ENCODE measurements at regions not wholly inside any gene's neighbourhood (a gene's known extent, or its start where the extent isn't known, plus 50 kb on each side); places are given as distances from the start of the nearest gene placed in this dataset.

GRCh38 chr22:48265000-48265625, 1502.7 kb downstream of the TBC1D22A start:
- no peak for DNase-seq (ENCODE audit: low read depth)
- no peak overlapping the region for H3K4me3 ChIP-seq (ENCODE audit: low read depth, low read length)
- TF ChIP-seq MAX (IDR thresholded peaks at IDR 0.05; ENCODE audit: low read depth, low read length): no peak
- TF ChIP-seq MYC (IDR thresholded peaks at IDR 0.05; ENCODE audit: low read depth, low read length): no peak
- TF ChIP-seq POLR2A (IDR thresholded peaks at IDR 0.05; ENCODE audit: extremely low read depth, insufficient read length): no peak
- TF ChIP-seq, protein P1, sequence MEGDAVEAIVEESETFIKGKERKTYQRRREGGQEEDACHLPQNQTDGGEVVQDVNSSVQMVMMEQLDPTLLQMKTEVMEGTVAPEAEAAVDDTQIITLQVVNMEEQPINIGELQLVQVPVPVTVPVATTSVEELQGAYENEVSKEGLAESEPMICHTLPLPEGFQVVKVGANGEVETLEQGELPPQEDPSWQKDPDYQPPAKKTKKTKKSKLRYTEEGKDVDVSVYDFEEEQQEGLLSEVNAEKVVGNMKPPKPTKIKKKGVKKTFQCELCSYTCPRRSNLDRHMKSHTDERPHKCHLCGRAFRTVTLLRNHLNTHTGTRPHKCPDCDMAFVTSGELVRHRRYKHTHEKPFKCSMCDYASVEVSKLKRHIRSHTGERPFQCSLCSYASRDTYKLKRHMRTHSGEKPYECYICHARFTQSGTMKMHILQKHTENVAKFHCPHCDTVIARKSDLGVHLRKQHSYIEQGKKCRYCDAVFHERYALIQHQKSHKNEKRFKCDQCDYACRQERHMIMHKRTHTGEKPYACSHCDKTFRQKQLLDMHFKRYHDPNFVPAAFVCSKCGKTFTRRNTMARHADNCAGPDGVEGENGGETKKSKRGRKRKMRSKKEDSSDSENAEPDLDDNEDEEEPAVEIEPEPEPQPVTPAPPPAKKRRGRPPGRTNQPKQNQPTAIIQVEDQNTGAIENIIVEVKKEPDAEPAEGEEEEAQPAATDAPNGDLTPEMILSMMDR (IDR thresholded peaks at IDR 0.05; ENCODE audit: low read depth, low read length): no peak

DNA sequence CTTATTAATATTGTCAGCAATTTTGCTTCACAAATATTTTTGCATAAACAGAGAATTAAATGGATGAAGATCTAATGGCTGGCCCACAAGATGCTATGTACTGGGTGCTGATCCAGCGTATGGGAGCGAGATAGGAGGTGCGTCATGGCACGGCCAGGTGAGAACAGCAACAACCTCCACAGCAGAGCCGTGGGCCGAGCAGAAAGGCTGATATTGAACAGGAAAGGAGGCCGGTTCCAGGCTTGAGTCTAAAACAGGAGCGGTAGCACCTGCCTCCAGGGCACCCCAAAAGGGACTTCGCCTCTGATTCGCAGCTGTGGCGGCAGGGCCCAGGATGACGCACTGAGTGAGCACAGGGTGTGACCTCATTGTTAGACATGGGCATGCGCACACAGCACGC, 1502.1 kb downstream of the TBC1D22A start:
- no peak overlapping the region for H3K4me3 ChIP-seq (ENCODE audit: low read depth, low read length)
- TF ChIP-seq MAX (IDR thresholded peaks at IDR 0.05; ENCODE audit: low read depth, low read length) (no peak), MYC (IDR thresholded peaks at IDR 0.05; ENCODE audit: low read depth, low read length) (no peak), POLR2A (IDR thresholded peaks at IDR 0.05; ENCODE audit: extremely low read depth, insufficient read length) (no peak)
- TF ChIP-seq, protein P1 (IDR thresholded peaks at IDR 0.05; ENCODE audit: low read depth, low read length): no peak
- no peak for DNase-seq (ENCODE audit: low read depth)

- TF ChIP-seq MAX (IDR thresholded peaks at IDR 0.05; ENCODE audit: low read depth, low read length) (no peak), POLR2A (IDR thresholded peaks at IDR 0.05; ENCODE audit: extremely low read depth, insufficient read length) (no peak), MYC (IDR thresholded peaks at IDR 0.05; ENCODE audit: low read depth, low read length) (no peak)
- TF ChIP-seq, protein P1 (IDR thresholded peaks at IDR 0.05; ENCODE audit: low read depth, low read length): no peak
- no peak overlapping the region for H3K4me3 ChIP-seq (ENCODE audit: low read depth, low read length)
- DNase-seq (ENCODE audit: low read depth): no peak
These were observed 1501.4 kb downstream of the TBC1D22A start for GRCh38 chr22:48263791-48264351.

GRCh38 chr22:48263431-48263765, 1500.9 kb downstream of the TBC1D22A start:
- no peak for DNase-seq (ENCODE audit: low read depth)
- no peak overlapping the region for H3K4me3 ChIP-seq (ENCODE audit: low read depth, low read length)
- TF ChIP-seq POLR2A (IDR thresholded peaks at IDR 0.05; ENCODE audit: extremely low read depth, insufficient read length) (no peak), MYC (IDR thresholded peaks at IDR 0.05; ENCODE audit: low read depth, low read length) (no peak), MAX (IDR thresholded peaks at IDR 0.05; ENCODE audit: low read depth, low read length) (no peak)
- TF ChIP-seq, protein P1 (IDR thresholded peaks at IDR 0.05; ENCODE audit: low read depth, low read length): no peak

DNA sequence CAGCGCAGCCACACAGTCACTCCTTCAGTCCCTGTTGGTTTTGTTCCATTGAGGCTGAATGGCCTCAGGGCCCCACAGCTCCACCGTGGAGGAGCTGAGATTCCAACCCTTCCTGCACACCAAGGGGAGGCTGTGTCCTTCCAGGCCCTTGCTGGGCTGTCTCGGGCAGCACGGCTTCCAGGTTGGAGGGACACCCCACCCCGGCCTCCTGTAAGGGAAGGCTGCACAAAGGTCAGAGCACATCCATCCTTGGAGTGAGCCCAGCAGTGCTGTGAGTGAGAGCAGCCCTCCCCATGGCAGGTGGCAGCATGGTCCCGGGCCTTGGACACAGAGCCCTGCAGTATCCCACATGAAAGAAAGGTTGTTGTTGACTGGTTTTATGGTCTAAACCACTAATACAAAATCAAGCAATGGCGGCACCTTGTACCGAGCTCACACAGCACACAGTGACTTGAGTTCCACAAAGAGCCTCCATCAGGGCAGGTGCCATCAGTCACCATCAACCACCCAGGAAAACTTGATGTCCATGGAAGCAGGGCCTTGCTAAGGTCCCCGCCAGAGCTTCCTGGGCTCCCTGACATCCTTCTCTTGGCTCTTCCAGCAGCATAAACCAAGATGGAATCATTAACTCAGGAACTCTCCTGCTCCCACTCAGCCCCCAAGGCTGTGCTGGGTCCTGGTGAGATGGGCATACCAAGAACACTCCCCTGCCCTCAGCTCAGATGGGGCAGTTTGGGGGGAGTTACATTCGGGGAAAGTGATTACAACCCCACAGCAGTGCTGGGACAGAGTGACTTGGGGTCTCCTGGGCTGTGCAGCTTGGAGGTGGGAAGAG, 1500.4 kb downstream of the TBC1D22A start:
- H3K4me3 ChIP-seq (ENCODE audit: low read depth, low read length): no peak overlapping the region
- DNase-seq (ENCODE audit: low read depth): no peak
- TF ChIP-seq MYC (IDR thresholded peaks at IDR 0.05; ENCODE audit: low read depth, low read length) (no peak), MAX (IDR thresholded peaks at IDR 0.05; ENCODE audit: low read depth, low read length) (no peak), POLR2A (IDR thresholded peaks at IDR 0.05; ENCODE audit: extremely low read depth, insufficient read length) (no peak)
- TF ChIP-seq, protein P1 (IDR thresholded peaks at IDR 0.05; ENCODE audit: low read depth, low read length): no peak

Measured in NB4 (cell line).